Urinary bladder (tissue), 3 donors: ENCODE measurements at regions not wholly inside any gene's neighbourhood (a gene's known extent, or its start where the extent isn't known, plus 50 kb on each side); places are given as distances from the start of the nearest gene placed in this dataset.
"Not testable (repeated sequence)": the region's sequence is repeated elsewhere in the genome, so short reads cannot be mapped to it uniquely, and the experiment has no call there.

Source experiments
- DNase-seq: peaks from one replicate; pipeline ENCODE4 v3.0.0-alpha.2; 2015; ENCODE audit errors: extremely low spot score
- H3K27ac ChIP-seq: one replicate; pipeline ENCODE4 v1.5.1; 2013; ENCODE audit warnings: low read depth, mild to moderate bottlenecking, moderate library complexity
- H3K36me3 ChIP-seq: one replicate; pipeline ENCODE4 v1.6.1; 2013; ENCODE audit warnings: mild to moderate bottlenecking, moderate library complexity; ENCODE audit not compliant: insufficient read depth
- H3K4me1 ChIP-seq: one replicate; pipeline ENCODE4 v1.6.1; 2013; ENCODE audit warnings: mild to moderate bottlenecking, moderate library complexity; ENCODE audit not compliant: insufficient read depth
- H3K4me3 ChIP-seq: one replicate; pipeline ENCODE4 v1.5.1; 2013; ENCODE audit warnings: low read depth, low read length
- WGBS: extraction: QIAGEN DNeasy Blood & Tissue Kit; methylation state at CpG from one replicate; pipeline ENCODE4 v1.1.7; 2013; 5-methylcytosine and 5-hydroxymethylcytosine counted together
- donor health status: healthy with polysubstance abuse.
- donor health status: healthy.

- DNase-seq, H3K4me3 ChIP-seq, H3K4me1 ChIP-seq, H3K27ac ChIP-seq, H3K36me3 ChIP-seq: not testable (repeated sequence)
- WGBS = 61% methylated on average over 1 of the region's 2 CpGs
These were observed 1192.2 kb downstream of the RPIA start for GRCh38 chr2:89883624-89884023.

- WGBS = 45% methylated on average over 1 of the region's 5 CpGs
- DNase-seq = not testable (repeated sequence)
These were observed 1193.6 kb downstream of the RPIA start for GRCh38 chr2:89885071-89885470.

DNA sequence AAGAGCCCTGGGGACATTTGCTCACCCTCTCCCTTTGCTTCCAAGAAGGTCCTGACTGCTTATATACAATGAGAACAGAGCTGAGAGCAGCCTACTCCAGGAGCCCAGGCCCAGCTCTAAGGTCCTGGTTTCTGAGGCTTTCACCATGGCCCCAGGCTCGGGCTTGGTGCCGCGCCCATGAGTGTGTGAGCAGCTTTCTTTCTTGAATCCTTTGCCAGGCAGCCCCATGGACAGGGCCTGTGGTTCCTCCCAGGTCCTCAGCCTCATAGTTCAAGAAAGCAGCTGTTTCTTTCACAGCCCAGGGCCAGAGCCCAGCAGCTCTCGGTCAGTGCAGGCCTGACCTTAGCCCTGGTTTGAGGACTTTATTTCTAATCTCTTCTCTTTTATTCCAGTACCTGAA lies 1197.2 kb downstream of the RPIA start:
- WGBS = no CpG with 5 or more reads among the region's 4 CpGs
- H3K4me3 ChIP-seq = not testable (repeated sequence)

More at GRCh38 chr2:89885071-89885470, 1193.6 kb downstream of the RPIA start:
- H3K4me1 ChIP-seq, H3K27ac ChIP-seq, H3K4me3 ChIP-seq, H3K36me3 ChIP-seq: not testable (repeated sequence)

GRCh38 chr2:89890185-89890773 lies 1198.8 kb downstream of the RPIA start:
- not testable (repeated sequence) for H3K36me3 ChIP-seq, H3K27ac ChIP-seq, H3K4me3 ChIP-seq, H3K4me1 ChIP-seq, DNase-seq
- no CpG with 5 or more reads among the region's 7 CpGs for WGBS

More for the DNA sequence above, 1197.2 kb downstream of the RPIA start:
- not testable (repeated sequence) for H3K4me1 ChIP-seq, H3K36me3 ChIP-seq, DNase-seq, H3K27ac ChIP-seq

GRCh38 chr2:89894988-89895387 lies 1203.5 kb downstream of the RPIA start:
- no CpG with 5 or more reads among the region's 4 CpGs for WGBS
- H3K4me1 ChIP-seq, H3K4me3 ChIP-seq, H3K27ac ChIP-seq, H3K36me3 ChIP-seq, DNase-seq: not testable (repeated sequence)

DNA sequence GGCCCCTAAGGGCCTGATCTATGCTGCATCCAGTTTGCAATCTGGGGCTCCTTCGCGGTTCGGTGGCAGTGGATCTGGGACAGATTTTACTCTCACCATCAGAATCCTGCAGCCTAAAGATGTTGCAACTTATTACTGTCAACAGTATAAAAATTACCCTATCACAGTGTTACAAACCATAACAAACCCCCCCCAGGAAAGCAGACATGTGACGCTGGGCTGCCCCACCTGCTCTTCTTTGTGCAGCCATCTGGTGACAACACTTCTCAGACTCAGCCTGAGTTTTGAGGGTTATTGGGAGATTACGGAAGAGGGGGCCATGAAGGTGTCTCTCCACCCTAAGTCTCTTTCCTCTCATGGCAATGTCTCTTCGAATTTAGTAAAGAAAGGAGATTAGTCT lies 1204.2 kb downstream of the RPIA start:
- H3K27ac ChIP-seq, DNase-seq, H3K36me3 ChIP-seq, H3K4me3 ChIP-seq, H3K4me1 ChIP-seq: not testable (repeated sequence)
- no CpG with 5 or more reads among the region's 6 CpGs for WGBS

GRCh38 chr2:89927018-89927417 lies 1235.5 kb downstream of the RPIA start:
- H3K4me3 ChIP-seq, DNase-seq, H3K36me3 ChIP-seq, H3K27ac ChIP-seq, H3K4me1 ChIP-seq: not testable (repeated sequence)
- 61% methylated on average over 2 of the region's 2 CpGs for WGBS

- not testable (repeated sequence) for H3K4me1 ChIP-seq, H3K27ac ChIP-seq, DNase-seq, H3K4me3 ChIP-seq, H3K36me3 ChIP-seq
- WGBS = 27% methylated on average over 2 of the region's 2 CpGs
These were observed 1244.0 kb downstream of the RPIA start for GRCh38 chr2:89935436-89935835.

GRCh38 chr2:89936011-89936410 lies 1244.5 kb downstream of the RPIA start:
- H3K27ac ChIP-seq, H3K4me3 ChIP-seq, DNase-seq, H3K36me3 ChIP-seq, H3K4me1 ChIP-seq: not testable (repeated sequence)
- WGBS = 66% methylated on average over 2 of the region's 2 CpGs

GRCh38 chr2:89936559-89936958 lies 1245.1 kb downstream of the RPIA start:
- DNase-seq, H3K36me3 ChIP-seq, H3K27ac ChIP-seq, H3K4me3 ChIP-seq, H3K4me1 ChIP-seq: not testable (repeated sequence)

DNA sequence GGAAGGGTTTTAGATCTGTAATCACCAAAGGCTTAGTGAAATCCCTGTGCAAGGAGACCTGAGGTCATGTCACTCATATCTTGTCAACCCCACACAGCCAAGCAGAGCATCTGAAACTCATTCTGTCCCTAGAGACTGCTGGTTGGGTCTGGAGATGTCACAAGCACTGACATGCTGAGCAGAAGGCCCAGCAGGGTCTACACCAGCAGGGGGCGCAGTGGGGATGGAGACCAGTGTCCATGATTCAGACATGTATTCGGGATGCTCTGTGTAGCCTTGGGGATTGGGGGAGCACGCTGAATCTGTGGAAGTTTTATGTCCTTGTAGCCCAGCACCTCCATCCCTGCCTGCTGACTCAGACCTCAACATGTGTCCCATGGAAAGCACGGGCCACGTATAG lies 1247.3 kb downstream of the RPIA start:
- H3K4me3 ChIP-seq, H3K4me1 ChIP-seq, DNase-seq, H3K27ac ChIP-seq, H3K36me3 ChIP-seq: not testable (repeated sequence)
- WGBS = 30% methylated on average over 5 of the region's 5 CpGs

DNA sequence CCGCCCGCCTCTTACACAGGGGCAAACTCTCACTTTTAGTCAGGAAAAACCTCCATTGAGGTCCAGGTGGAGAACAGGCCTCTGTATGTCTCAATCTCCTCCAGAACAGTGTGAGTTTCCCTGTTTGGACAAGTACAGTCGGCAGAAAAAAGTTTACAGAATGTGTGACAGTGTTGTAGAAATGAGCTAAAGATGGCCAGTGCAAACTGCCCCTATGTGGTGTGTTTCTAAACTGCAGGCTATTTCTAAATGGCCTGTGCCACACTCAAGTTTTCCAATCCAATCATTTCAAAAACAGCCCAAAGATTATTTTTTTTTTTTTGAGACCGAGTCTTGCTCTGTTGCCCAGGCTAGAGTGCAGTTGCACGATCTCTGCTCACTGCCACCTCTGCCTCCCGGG lies 1252.8 kb downstream of the RPIA start:
- H3K4me3 ChIP-seq, H3K36me3 ChIP-seq, H3K27ac ChIP-seq, H3K4me1 ChIP-seq, DNase-seq: not testable (repeated sequence)
- 90% methylated on average over 3 of the region's 6 CpGs for WGBS

GRCh38 chr2:89945004-89945616 lies 1253.6 kb downstream of the RPIA start:
- no CpG with 5 or more reads among the region's 6 CpGs for WGBS
- not testable (repeated sequence) for DNase-seq, H3K27ac ChIP-seq, H3K4me1 ChIP-seq, H3K36me3 ChIP-seq, H3K4me3 ChIP-seq

- WGBS = 56% methylated on average over 3 of the region's 3 CpGs
These were observed 1255.8 kb downstream of the RPIA start for GRCh38 chr2:89947208-89947815.

More at GRCh38 chr2:89947208-89947815, 1255.8 kb downstream of the RPIA start:
- not testable (repeated sequence) for H3K4me3 ChIP-seq, H3K36me3 ChIP-seq, DNase-seq, H3K27ac ChIP-seq, H3K4me1 ChIP-seq
